Panc1 (cell line): ENCODE measurements at regions not wholly inside any gene's neighbourhood (a gene's known extent, or its start where the extent isn't known, plus 50 kb on each side); places are given as distances from the start of the nearest gene placed in this dataset.
"Not testable (repeated sequence)": the region's sequence is repeated elsewhere in the genome, so short reads cannot be mapped to it uniquely, and the experiment has no call there.

Experiments
- ATAC-seq: fragments of 200-7000 bp; cut with Tn5 transposase; 2 replicates; pipeline ENCODE4 v1.9.1; 2020; ENCODE audit warnings: mild to moderate bottlenecking, moderate library complexity
- BruUV-seq: library from RNA; stranded (reverse); fragments of 400-500 nt; replicated peaks from 2 replicates; lab custom pipeline; 2021; lab: Mats Ljungman, UMichigan
- CTCF ChIA-PET: fragments of 300-600 bp; sonication (Branson Sonifier 250); formaldehyde crosslinking; loops from one replicate; lab custom pipeline; 2022; ENCODE audit warnings: antibody characterized with exemption; lab: Charles Lee
- POLR2A ChIA-PET: fragments of 300-600 bp; sonication (Branson Sonifier 250); formaldehyde crosslinking; loops from one replicate; lab custom pipeline; 2022; ENCODE audit warnings: antibody characterized with exemption; lab: Charles Lee
- DNase-seq: peaks from one replicate; pipeline ENCODE4 v3.0.0-alpha.2; 2010; ENCODE audit warnings: low read depth, low spot score
- H3K27ac ChIP-seq: 2 replicates; pipeline ENCODE4 v1.5.1; 2011; ENCODE audit warnings: mild to moderate bottlenecking, low read length, inconsistent platforms
- H3K27me3 ChIP-seq: fragments of 200-500 bp; sonication (Bioruptor generic); 2 replicates; pipeline ENCODE4 v1.6.0; 2014; ENCODE audit warnings: low read length, inconsistent platforms; ENCODE audit not compliant: control insufficient read depth, insufficient read depth
- H3K36me3 ChIP-seq: fragments of 200-500 bp; sonication (Bioruptor generic); 2 replicates; pipeline ENCODE4 v1.5.1; 2014; ENCODE audit warnings: inconsistent platforms, mild to moderate bottlenecking, low read length, moderate library complexity; ENCODE audit not compliant: control insufficient read depth, insufficient read depth
- H3K4me1 ChIP-seq: 2 replicates; pipeline ENCODE4 v1.5.1; 2011; ENCODE audit warnings: inconsistent platforms, mild to moderate bottlenecking, low read length, moderate library complexity; ENCODE audit not compliant: control insufficient read depth, insufficient read depth
- H3K4me3 ChIP-seq, 2 experiments: 2 replicates each; pipeline ENCODE4 v1.5.1; 2011 to 2012; ENCODE audit warnings: low read depth in 2 of 2, low read length in 2 of 2, mild to moderate bottlenecking in 2 of 2, inconsistent platforms in 1 of 2, moderate library complexity in 1 of 2
- H3K9me3 ChIP-seq: fragments of 200-500 bp; sonication (Bioruptor generic); 2 replicates; pipeline ENCODE4 v1.5.1; 2014; ENCODE audit warnings: low read depth, mild to moderate bottlenecking, inconsistent platforms, low read length, moderate library complexity; ENCODE audit not compliant: control insufficient read depth, insufficient read depth
- CTCF ChIP-seq: fragments of 450-650 bp; IDR thresholded peaks from 2 replicates; pipeline ENCODE4 v1.5.1; 2017; ENCODE audit warnings: mild to moderate bottlenecking
- POLR2AphosphoS5 ChIP-seq: IDR thresholded peaks from 2 replicates; pipeline ENCODE4 v1.6.1; 2012; ENCODE audit warnings: mild to moderate bottlenecking, low read depth, low read length, moderate library complexity
- REST ChIP-seq, 2 experiments: IDR thresholded peaks; 2 replicates each; pipeline ENCODE4 v1.6.1; 2011 to 2012; ENCODE audit warnings: low read depth in 2 of 2, control low read depth in 1 of 2, low read length in 1 of 2, mild to moderate bottlenecking in 1 of 2, moderate library complexity in 1 of 2; ENCODE audit not compliant: insufficient read depth in 1 of 2
- SIN3A ChIP-seq: IDR thresholded peaks from 2 replicates; pipeline ENCODE4 v1.6.1; 2012; ENCODE audit warnings: low read depth, mild to moderate bottlenecking, low read length, moderate library complexity, borderline replicate concordance; ENCODE audit not compliant: insufficient read depth
- TCF7L2 ChIP-seq: IDR thresholded peaks from 2 replicates; pipeline ENCODE4 v1.6.1; 2011; ENCODE audit warnings: mild to moderate bottlenecking, low read depth, low read length, inconsistent platforms
- in situ Hi-C: cut with HindIII; loops from 2 replicates; pipeline ENCODE4 v1.10.0; 2016; ENCODE audit warnings: low sequenced_read_pairs, low pct_unique_long_range_greater_than_20kb
- intact Hi-C: fragments of 100-400 bp; cut with micrococcal nuclease; formaldehyde crosslinking; loops from one replicate; pipeline ENCODE4 v1.10.0; 2022; ENCODE audit not compliant: unreplicated experiment

- CTCF ChIA-PET = no interaction called here
- no peak overlapping the region for H3K4me3 ChIP-seq
- no peak overlapping the region for H3K27ac ChIP-seq
- DNase-seq = no peak
- TF ChIP-seq POLR2AphosphoS5 (no peak), CTCF (no peak), REST (IDR thresholded peaks at IDR 0.05; ENCODE audit: insufficient read depth in 1 of 2, low read depth in 2 of 2, low read length in 1 of 2) (no peak), SIN3A (no peak), TCF7L2 (no peak)
- intact Hi-C loops (no loop called here), in situ Hi-C loops (no loop called here)
- no peaks in the 10 kb centered on the region for H3K36me3 ChIP-seq
- ATAC-seq = no peak
- no TSS peak for BruUV-seq
- H3K9me3 ChIP-seq = peaks cover 3% of the 10 kb centered on the region; the same call in 1 of the 2 replicates
- POLR2A ChIA-PET = interaction anchor here (0.7 kb wide), 1 partner anchor 612 kb away, joined by 5 read pairs; no protein-coding TSS in a partner anchor
- no peaks in the 10 kb centered on the region for H3K4me1 ChIP-seq
- no peaks in the 10 kb centered on the region for H3K27me3 ChIP-seq
Measured at GRCh38 chr6:91193446-91193845, 606.6 kb upstream of the MAP3K7 start.

DNA sequence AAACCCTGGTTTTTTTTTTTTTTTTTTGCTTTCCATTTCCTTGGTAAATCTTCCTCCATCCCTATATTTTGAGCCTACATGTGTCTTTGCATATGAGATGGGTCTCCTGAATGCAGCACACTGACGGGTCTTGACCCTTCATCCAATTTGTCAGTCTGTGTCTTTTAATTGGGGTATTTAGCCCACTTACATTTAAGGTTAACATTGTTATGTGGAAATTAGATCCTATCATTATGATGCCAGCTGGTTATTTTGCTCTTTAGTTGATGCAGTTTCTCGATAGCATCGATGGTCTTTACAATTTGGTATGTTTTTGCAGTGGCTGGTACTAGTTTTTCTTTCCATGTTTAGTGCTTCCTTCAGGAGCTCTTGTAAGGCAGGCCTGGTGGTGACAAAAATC is 603.2 kb upstream of the MAP3K7 start:
- intact Hi-C loops, DNase-seq, ATAC-seq, H3K27ac ChIP-seq, H3K36me3 ChIP-seq, POLR2A ChIA-PET, H3K9me3 ChIP-seq, H3K4me3 ChIP-seq, H3K27me3 ChIP-seq, in situ Hi-C loops, H3K4me1 ChIP-seq, CTCF ChIA-PET, BruUV-seq: not testable (repeated sequence)

DNA sequence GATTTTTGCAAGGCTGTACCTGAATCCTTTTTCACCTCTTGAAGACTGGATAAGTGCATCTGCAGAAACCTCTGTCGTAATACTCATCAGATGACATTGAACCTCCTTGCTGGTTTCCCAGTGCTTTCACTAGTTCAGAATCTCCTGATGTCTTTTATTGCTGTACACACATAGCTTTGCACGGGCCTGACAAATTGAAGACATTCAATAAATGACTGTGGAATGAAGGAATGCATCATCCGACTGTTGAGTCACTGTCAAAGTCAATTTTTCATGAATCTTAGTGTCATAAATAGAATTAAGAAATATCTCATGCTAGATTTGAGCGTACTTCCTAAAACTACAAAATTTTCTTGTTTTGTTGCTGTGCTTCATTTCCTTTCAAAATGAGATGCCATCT is 598.2 kb upstream of the MAP3K7 start:
- Histone ChIP-seq H3K4me3 (no peak overlapping the region), H3K36me3 (no peaks in the 10 kb centered on the region), H3K9me3 (no peaks in the 10 kb centered on the region), H3K4me1 (no peaks in the 10 kb centered on the region), H3K27ac (no peak overlapping the region), H3K27me3 (no peaks in the 10 kb centered on the region)
- in situ Hi-C loops = no loop called here
- POLR2A ChIA-PET = no interaction called here
- no TSS peak for BruUV-seq
- no peak for ATAC-seq
- no peak for TF ChIP-seq POLR2AphosphoS5
- no peak for TF ChIP-seq REST (IDR thresholded peaks at IDR 0.05; ENCODE audit: insufficient read depth in 1 of 2, low read depth in 2 of 2, low read length in 1 of 2)
- no peak for TF ChIP-seq CTCF
- TF ChIP-seq SIN3A = no peak
- no peak for TF ChIP-seq TCF7L2
- no peak for DNase-seq
- CTCF ChIA-PET = no interaction called here
- intact Hi-C loops = no loop called here
